HG02973 (cell line): ENCODE measurements at regions not wholly inside any gene's neighbourhood (a gene's known extent, or its start where the extent isn't known, plus 50 kb on each side); places are given as distances from the start of the nearest gene placed in this dataset.

Experiments used
- ATAC-seq: cut with Tn5 transposase; IDR thresholded peaks from one replicate; pipeline ENCODE4 v1.9.1; 2021; ENCODE audit warnings: moderate library complexity; ENCODE audit not compliant: unreplicated experiment

DNA sequence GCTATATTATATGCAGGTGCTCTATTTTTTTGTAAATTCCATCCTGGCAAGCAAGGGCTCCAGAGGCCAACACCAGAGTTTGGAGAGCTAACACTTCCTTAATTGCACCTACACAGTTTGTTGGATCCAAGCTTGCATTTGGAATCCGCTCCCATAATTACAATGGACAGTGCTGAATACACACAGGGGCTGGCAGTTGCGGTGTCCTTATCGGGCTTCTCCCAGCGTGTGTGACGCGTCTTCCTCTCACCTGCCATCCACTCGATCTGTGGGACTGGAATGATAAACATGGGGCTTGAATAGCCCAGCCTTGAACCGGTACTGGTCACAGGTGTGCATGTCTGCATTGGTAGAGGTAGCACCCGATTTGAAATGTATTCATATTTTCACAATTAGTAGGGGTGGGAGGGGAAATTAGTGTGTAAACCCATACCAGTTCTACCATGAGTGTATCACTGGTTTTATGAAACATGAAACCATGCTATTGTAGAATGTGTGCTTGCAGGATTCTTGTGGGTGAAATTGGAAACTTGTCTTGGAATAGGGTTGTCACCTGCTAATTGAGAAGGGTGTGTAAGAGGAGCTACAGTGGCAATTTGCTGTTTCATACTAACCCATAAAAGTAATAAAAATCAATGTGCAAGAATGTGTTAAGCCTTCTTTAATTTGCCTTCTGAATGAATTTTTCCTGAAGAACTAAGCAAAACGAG lies 316.5 kb downstream of the WDR11 start:
- no peak for ATAC-seq

DNA sequence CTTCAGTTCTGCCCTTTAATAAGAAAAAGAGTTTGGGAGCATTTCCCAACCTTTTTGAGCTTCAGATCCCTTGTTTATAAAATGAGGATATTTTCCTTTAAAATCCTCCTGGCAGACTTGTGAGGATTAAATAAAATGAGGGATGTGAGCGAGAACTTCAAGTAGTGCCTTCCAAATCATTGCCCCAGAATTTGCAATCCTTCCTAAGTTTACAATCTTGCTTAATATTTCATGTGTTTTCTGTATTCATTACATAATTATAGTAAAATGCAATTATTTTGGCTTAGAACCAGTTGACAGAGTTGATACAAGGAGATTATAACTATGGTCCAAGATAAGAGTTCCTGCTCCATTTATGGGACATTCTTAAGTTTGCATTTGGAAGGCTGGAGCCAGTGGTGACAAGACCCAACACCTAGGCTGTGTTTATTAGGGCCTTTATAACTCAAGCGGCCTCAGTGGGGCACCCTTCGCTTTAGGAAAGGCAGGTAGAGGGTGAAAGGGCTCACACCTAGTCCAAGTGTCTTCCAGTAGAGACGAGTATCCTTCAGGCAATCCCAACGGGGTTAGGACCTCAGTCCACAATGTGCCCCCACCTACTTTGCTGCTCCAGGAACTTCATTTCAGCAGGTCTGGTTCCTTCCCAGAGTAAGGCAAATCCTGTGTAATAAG lies 317.5 kb downstream of the WDR11 start:
- ATAC-seq = no peak

DNA sequence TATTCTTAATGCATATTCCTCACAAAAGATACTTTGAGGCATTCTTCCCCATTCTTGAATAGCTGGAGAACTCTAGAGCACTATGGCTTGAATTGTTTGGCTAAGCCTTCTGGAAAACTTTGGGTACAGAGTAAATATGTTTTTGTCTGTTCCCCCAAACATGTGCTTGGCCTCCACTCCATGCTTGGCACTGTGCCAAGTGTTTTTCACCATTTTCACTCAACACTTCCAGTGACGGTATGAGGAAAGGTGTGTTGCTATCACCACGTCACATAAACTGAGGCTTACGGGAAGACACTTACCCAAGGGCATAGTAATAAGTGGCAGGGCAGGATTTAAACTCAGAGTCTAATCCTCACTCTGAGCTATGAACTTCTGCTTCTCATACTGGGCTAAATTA lies 318.2 kb downstream of the WDR11 start:
- ATAC-seq = no peak

DNA sequence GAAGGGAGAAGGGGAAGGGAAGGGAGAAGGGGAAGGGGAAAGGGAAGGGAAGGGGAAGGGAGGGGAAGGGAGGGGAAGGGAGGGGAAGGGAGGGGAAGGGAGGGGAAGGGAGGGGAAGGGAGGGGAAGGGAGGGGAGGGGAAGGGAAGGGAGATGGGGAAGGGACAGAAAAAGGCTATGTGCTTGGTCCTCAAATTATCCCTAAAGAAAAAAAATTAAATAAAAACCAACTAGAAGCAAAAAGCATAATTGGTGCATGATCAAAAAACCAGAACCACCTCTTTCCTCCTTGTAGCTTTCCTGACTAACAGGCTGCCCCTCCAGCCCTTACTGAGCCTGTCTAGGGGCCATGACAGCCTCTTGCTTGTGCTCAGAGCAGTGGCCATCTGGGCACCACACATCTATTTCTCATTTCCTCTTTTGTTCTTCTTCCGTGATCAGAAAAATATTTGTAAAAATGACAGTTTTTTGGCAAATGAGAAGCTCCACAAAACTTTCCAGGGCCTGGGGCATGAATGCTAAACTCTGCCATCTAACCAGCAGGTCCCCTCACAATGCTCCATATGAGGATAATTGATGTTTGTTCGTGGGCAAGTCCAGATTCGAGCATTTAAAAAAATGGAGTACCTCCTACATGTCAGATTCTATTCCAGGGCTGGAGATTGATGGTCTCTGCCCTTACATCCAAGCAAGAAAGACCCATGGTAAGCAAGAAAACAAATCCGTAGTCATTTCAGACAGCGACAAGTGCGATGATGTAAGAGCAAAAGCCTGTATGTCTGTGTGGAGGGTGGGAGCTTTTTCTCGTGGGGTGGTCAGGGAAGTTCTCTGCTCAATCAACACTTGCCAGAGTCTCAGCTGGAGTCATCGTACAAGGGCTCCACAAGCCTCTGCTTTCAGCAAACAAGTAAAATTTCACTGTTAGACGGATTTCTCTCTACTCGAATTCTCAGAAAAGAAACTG lies 320.9 kb downstream of the WDR11 start:
- no peak for ATAC-seq

DNA sequence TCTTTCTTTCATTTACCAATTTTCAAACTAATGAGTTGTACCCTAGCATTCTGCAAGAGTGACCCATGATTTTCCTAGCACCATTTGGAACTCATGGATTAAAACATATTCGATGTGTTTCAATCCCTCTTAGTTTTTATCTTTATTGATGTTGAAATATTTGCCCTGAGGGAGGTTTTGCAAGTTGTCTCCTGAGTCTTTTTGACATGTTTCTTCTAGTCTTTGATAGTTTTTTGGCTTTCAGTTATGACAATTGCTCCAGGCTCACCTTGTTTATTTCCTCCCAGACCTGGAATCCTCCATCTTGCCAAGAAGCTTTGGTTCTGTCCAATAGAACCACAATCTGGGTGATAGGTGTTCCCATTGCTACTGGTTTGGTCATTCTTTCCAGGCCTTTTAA lies 327.8 kb downstream of the WDR11 start:
- ATAC-seq = no peak

DNA sequence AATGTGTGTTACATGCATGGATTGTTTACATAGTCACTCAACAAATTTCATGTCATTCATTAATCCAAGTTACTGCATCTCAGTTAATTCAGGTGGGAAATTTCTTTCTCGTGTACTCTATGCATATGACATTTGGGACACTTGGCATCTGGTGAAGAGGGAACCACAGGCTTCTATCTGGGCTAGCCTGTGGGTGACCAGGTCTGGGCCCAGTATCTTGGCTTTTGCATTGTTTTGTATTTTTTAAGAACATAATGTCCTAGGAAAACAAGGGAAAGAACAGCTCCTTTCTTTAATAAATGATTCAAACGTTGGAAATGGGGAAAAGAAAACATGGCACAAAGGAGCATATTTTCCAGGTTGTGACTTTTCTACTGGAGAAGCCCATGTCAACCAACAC lies 331.1 kb downstream of the WDR11 start:
- no peak for ATAC-seq

DNA sequence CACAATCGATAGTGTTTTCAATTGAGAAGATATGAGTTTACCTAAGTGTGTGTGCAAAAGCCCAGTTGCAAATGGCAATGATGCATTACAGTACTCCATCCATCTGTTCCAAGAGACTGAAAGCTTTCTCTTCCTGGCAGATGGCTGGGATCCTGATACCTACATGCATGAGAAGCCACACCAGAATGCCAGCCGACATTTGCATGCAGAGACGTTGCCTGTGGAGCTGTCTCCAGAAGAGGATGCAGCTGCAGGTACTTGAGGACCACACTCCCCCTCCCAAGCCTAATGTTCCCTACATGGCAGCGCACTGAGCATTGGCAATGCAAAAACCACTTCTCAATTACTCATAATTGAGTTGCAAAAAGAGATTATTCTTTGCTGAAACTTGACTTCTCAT lies 332.1 kb downstream of the WDR11 start:
- no peak for ATAC-seq

DNA sequence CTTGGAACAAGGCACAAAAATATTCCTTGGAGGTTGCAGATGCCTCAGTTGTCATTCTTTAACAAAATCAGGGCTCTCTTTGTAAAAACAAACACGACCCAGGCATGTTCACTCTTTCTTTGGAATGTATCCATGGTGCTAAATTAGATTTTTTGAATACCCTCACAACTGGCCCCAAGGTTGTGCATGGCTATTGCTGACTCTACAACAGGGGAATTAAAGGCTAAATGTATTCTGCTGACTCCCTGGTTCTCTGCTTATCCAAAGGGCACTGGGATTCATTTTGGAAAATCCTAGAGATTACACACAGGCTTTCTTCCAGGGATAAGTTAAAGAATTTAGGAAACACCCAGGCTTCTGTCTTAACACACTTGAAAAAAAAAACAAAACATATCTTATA lies 332.5 kb downstream of the WDR11 start:
- no peak for ATAC-seq

DNA sequence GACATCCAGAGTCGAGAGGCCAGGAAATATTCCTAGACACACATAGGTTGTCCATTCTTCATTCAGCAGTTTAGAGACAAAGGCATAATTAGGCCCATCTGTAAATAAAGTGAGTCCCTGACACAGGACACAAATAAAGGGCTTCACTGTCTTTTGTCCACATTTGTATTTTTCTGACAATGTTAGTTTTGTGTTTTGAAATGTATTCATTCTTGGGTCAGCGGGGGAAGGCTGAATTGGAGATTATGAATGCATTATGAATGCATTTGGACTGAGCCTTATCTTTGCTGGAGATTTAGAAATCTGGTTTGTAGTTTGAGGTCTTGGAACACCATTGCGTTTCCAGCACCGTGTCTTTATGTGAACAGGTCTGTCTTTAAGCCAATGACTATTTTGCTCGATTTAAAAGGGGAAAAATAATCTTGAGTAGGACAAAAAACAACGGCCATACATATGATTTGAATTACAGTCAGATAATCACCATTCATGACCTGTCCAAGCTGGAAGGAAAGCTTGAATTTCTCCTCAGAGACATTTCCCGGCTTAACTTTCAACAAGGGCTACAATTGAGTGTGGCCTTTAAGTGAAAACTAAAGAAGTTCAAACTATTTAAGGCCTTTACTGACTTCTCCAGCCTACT lies 334.8 kb downstream of the WDR11 start:
- no peak for ATAC-seq

DNA sequence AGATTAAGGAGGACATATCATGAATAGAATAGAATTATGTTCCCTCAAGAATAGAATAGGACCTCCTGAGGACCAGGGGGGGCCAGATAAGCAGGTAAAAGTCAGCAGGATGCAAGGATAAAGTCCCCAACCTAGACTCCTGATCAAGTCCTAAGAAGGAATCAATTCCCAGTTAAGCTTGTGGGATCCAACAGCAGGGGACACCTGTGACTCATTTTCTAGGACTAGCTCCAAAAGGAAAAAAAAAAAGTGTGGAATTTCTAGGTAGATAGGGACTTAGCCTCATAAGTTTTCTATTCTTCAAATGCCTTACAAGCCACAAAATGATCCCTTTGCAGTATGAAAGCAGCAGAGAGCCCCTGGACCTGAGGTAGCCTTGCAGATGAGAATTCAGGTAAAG lies 336.2 kb downstream of the WDR11 start:
- ATAC-seq = no peak

DNA sequence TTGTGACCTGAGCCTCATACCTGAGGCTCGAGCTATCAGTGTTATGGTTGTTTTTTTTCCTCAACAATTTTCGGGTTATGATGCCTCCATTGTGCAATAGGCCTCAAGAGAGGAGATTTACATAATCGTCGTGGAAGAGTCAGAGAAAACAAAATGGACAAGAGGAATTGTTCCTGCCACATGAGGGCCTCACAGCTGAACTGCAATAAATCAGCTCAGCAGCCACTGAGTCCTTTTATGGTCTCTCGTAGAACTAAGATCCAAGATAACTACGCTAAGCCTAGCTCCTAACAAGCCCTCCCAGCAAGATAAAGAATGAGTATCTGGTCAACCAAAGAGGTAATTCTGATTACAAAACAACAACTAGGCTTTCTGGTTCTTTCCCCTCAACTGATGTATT lies 336.8 kb downstream of the WDR11 start:
- ATAC-seq = no peak

DNA sequence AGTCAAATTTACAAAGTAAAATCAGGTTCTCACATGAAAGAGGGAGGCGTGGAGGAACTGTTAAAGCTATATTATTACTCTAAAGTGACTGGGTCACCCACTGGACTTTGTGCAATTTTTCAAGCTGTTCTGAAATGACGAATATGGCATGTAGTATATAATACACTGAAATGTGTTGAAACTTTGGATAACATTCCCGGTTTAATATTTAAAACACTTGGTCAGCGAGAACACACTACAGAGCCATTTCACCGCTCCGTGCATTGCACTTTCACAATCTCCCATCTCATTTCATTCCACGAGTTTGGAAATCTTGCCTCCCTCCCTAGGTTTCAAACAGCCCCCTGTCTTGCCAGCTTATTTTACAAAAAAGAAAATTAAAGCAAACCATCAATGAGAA lies 337.9 kb downstream of the WDR11 start:
- no peak for ATAC-seq

DNA sequence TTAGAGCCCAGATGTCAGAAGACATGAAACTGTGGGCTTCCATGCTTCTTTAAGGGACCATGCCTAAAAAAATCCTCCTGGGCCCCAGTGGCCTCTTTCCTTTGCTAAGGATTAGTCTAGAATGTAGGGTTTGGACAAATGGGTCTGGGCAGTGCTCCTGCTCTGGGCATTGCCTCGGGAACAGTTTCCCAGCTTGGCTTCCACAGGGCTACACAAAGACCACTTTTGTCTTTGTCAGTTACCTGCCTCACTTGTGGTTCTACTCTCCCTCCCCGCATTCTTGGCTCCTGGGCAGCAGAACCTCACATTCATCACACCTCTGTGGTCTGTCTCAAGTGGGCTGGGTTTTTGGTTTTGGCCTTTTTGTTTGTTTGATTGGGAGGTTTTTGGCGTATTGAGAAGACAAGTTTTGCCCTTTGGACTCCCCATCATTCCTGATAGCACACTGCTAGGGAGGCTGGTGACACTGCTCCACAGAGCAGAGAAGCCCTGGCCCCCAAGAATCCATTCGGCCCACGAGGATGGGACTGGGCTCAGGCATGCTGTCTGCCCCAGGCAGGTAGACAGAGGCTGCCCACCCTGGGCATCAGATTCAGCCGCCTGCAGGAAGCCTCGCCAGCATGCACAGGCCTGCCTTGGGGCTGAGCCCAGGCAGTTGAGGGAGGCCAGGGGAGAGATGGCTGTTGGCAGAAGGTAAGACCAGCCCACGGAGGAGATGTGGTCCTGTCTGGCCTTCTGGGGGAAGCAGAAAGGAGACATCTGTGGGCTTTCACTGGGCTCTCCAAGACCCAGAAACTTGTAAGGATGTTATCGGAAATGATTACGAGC lies 343.7 kb downstream of the WDR11 start:
- no peak for ATAC-seq

DNA sequence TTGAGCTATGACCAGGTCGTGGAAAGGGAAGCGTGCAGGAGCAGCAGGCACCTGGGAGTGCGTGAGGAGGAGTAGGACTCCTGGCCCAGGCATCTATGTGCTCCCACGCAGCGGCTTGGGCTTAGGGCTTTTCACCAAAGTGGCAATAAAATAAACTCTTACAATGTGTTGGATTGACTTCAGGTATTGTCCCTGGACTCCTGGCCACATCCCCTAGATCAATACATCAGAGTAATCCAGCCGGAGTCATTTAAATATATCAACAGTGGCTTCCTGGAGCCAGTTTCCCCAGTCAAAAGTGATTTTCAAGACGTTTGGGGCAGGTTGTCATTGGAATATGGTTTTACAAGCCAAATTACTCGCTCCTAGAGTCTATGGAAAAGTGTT lies 344.4 kb downstream of the WDR11 start:
- no peak for ATAC-seq

DNA sequence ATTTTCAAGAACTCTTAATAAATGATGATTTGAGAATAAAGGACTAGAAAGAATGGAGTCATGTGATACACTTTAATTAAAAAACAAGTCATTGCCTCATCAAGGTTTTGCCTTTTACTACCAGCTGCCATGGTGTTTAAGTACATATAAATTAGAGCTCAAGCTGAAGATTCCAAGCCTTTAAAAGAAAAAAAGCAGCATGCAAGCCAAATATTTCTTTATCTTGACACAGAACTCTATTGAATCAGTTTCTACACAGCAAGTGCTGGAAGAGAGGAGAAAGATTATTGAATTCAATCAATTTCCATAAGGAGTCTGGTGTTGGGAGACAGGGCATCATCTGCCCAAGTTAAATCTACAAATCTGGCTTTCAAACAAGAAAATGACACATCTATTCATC lies 347.9 kb downstream of the WDR11 start:
- ATAC-seq = no peak

DNA sequence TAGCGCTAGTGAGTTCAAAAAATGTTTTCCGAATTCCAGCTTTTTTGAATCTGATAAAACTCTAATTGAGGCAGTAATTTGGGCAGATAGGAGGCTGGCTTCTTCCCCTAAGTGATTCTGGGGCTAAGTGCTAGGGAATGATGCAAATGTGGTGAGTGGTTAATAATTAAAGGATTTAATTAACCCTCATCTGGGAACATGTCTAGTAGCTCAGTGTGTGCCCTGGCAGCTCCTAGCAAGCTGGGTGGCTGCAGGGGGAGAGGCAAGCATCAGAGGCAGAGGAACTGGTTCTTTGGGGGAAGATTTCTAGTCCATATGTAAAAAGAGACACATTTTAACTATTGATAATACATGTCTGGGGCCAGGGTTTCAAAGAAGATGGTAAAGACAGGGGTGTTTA lies 354.5 kb downstream of the WDR11 start:
- no peak for ATAC-seq

DNA sequence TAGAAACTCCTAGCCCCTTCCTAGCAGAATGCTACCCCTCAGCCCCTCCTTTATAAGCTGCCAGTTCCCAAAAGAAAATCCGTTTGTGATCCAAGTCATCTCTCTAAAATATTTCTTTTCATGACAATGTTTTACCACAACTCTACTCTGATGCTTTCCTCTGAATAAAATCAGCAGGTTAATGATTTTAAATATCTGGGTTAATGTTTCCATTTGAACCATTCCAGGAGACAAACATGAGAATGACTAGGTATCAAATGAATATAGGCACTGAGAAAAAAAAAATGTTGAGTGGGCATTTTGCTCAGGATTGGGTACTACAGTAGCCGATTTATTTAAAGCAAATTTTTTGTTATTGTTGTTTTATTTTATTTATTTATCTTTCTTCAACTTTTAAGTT lies 360.3 kb downstream of the WDR11 start:
- no peak for ATAC-seq

DNA sequence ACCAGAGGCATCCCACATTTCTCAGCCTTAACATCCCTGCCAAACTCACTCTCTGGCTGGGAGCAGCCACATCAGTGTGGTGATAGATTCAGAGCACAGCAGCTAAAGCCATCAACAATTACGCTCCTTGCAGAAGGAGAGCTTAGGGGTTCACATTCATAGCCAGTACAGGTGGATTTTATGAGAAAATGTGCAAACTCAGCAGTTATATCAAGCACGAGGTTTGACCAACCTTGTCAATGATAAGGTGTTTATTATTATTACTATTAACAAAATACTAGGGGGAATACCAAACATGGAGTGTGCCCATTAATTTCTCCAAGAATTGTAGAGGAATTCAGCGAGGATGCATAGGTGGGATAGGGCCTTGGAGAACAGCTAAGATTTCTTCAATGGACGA lies 362.3 kb downstream of the WDR11 start:
- no peak for ATAC-seq

DNA sequence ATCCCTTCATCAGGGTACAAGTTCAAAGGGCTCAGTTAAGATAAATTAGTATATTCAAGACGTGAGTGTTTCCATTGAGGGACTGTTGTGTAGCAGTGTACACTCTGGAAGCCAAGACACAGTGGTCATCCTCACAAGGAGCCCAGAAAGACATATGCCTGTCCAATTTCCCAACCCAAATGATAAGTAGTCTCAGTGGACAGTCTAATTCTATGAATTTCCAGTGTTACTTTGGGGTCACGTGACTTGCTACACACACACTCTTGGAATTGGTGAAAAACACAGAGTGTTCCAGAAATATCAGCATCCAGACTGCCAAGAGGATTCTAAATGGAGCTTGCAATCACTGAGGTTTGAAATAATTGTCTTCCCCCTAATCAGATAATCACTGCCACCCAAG lies 365.1 kb downstream of the WDR11 start:
- ATAC-seq = no peak

DNA sequence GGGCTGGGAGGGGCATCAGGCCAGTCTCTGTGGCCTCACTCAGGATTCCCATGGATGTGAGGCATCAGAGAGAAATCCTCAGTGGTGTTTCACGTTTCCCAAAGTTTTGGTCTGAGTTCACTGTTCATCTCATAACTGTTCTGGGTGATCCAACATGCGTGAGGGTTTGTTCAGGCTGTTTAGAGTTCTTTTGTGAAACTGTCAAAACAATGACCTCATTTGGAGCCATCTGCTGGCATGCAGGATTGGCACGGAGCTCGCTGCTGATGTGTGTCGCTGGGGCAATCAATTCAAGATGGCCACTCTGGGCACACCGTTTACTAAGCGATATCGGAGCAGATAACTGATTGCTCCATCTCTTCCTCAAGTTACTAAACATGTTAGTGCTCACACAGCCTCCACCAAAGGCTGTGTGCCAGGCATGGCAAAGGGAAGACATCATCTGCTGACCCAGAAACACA lies 365.6 kb downstream of the WDR11 start:
- no peak for ATAC-seq
